Choroid plexus epithelial cell (primary cell): ENCODE measurements at regions not wholly inside any gene's neighbourhood (a gene's known extent, or its start where the extent isn't known, plus 50 kb on each side); places are given as distances from the start of the nearest gene placed in this dataset.
A peak's percentile ranks its signal among the peaks of the same experiment; 100 is the strongest.

ENCODE experiments used
- DNase-seq: peaks from one replicate; pipeline ENCODE4 v3.0.0-alpha.2; 2010; ENCODE audit warnings: low read depth
- H3K4me3 ChIP-seq: 2 replicates; pipeline ENCODE4 v1.5.1; 2011; ENCODE audit warnings: low read depth, mild to moderate bottlenecking, control low read depth, low read length, moderate library complexity
- TF ChIP-seq, protein P1 (sequence below): conservative IDR thresholded peaks from 2 replicates; pipeline ENCODE4 v1.5.1; 2011; ENCODE audit warnings: low read depth, mild to moderate bottlenecking, control low read depth, inconsistent platforms, low read length, moderate library complexity

DNA sequence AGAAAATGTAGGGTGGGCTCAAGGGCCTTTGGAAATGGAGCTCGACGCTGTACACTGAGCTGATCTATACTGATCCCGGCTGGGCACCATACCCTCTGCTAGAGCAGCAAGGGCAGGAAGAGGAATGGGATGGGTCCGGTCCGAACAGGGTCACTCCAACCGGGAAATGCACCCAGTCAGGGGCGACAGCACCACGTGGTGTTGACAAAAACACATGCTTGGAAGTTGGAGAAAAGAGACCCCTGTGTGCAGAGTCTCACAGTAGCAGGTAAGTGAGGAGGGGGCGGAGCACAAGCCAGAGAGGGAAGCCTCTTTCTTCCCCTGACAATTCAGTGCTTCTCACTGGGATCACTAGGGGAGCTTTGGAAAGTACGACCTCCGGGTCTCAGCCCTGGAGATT, 84.1 kb upstream of the ASB18 start:
- no peak for DNase-seq
- TF ChIP-seq, protein P1, sequence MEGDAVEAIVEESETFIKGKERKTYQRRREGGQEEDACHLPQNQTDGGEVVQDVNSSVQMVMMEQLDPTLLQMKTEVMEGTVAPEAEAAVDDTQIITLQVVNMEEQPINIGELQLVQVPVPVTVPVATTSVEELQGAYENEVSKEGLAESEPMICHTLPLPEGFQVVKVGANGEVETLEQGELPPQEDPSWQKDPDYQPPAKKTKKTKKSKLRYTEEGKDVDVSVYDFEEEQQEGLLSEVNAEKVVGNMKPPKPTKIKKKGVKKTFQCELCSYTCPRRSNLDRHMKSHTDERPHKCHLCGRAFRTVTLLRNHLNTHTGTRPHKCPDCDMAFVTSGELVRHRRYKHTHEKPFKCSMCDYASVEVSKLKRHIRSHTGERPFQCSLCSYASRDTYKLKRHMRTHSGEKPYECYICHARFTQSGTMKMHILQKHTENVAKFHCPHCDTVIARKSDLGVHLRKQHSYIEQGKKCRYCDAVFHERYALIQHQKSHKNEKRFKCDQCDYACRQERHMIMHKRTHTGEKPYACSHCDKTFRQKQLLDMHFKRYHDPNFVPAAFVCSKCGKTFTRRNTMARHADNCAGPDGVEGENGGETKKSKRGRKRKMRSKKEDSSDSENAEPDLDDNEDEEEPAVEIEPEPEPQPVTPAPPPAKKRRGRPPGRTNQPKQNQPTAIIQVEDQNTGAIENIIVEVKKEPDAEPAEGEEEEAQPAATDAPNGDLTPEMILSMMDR: no peak
- no peak overlapping the region for H3K4me3 ChIP-seq

- TF ChIP-seq, protein P1: no peak
- no peak overlapping the region for H3K4me3 ChIP-seq
These were observed 84.8 kb upstream of the ASB18 start for GRCh38 chr2:236348976-236349375.

DNA sequence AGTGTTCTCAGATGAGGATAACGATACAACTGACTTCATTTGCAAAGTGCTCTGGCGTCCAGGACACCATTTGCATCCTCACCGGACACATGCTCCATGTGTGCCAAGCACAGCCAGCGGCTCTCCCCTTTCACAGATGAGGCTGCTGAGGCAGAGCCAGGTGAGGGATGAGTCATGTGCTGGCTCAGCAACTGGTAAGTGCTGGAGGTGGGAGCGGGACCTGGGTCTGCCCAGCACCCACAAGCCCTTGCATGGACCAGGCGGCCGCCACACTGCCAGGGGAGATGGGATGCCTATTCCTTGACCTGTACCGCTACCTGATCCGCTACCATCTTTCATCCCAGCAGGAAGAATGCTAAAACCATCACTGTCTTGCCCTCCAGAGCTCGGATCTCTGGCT, 86.2 kb upstream of the ASB18 start:
- DNase-seq: no peak
- TF ChIP-seq, protein P1: no peak
- H3K4me3 ChIP-seq: no peak overlapping the region

More at GRCh38 chr2:236348976-236349375, 84.8 kb upstream of the ASB18 start:
- DNase-seq: no peak

DNA sequence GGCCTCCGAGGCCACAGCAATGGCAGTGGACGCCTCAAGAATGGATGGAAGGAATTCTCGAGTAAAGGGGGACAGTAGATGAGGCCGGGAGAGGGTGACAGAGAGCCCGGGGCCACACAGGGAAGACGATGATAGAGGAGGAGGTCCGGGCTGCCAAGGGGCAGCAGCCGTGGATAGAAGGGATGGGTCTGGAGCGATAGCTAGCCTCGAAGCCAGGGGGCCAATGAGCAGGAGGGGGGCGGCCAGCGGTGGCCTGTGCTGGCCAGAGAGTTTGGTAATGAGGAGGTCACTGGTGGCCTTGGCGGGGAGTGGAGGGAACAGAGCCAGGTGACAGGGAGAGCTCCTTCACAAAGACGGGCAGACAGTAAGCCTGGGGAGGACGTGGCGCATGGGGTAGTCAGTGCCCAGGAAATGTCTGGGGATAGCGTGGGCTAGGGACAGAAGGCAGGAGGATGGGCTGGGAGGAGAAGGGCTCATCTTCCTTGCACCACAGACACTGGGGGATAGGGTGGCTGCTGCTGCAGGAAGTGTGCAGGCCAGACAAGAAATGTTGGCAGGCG, 87.8 kb upstream of the ASB18 start:
- TF ChIP-seq, protein P1: no peak

DNA sequence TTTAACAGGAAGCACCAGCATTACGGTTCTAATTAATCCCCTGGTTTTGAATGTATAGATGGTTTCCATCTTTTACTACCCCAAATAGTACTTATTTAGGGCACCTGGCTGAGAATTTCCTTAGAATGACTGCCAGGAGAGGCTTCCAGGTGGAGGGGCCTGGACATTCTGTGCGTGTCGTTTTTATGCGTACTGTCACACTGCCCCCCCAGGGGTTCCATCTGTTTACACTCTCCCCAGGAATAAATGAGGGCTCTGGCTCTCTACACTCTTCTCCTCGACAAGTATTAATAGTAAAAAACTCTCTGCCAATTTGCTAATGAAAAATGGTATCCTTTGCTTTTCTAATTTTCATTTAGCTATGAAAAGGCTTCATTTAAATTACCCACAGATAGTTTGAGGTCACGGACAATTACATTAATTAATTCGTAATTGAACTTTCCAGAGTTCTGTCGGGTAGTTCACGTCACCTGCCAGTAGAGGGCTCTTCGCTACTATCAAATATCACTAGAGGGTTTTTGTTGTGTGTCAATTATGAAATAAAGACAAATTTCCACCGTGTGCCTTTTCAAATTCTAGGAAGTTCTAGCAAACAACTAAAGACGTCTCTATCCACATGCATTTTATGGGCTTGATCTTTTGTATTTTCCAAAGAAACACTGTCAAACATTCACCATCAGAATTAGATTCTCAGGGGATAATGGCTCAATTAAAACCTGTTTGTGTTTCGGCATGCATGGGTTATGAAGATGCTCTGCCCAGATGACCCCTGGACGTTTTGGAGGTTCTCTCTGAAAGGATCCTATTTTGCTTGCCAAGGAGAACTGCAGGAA, 88.8 kb upstream of the ASB18 start:
- DNase-seq: peak; percentile 53
- no peak overlapping the region for H3K4me3 ChIP-seq
- TF ChIP-seq, protein P1: peak; percentile 81

More for the DNA sequence above, 87.8 kb upstream of the ASB18 start:
- no peak overlapping the region for H3K4me3 ChIP-seq
- DNase-seq: no peak

GRCh38 chr2:236353594-236353942, 89.4 kb upstream of the ASB18 start:
- TF ChIP-seq, protein P1: no peak
- no peak for DNase-seq
- H3K4me3 ChIP-seq: no peak overlapping the region
